SK-N-DZ (cell line): ENCODE measurements at regions not wholly inside any gene's neighbourhood (a gene's known extent, or its start where the extent isn't known, plus 50 kb on each side); places are given as distances from the start of the nearest gene placed in this dataset.
"Not testable (repeated sequence)": the region's sequence is repeated elsewhere in the genome, so short reads cannot be mapped to it uniquely, and the experiment has no call there.

Experiments used
- DNase-seq: peaks from one replicate; pipeline ENCODE4 v3.0.0-alpha.2; 2015; ENCODE audit warnings: low spot score

GRCh38 chr1:170375082-170375723 is 156.8 kb upstream of the GORAB start:
- DNase-seq, result no peak

GRCh38 chr1:170376801-170377385 is 155.1 kb upstream of the GORAB start:
- DNase-seq, result no peak

- DNase-seq, result no peak
These were observed 154.5 kb upstream of the GORAB start for GRCh38 chr1:170377440-170377839.

GRCh38 chr1:170377896-170378634 is 153.9 kb upstream of the GORAB start:
- DNase-seq, result no peak

- DNase-seq, result no peak
These were observed 146.2 kb upstream of the GORAB start for GRCh38 chr1:170385750-170386149.

- DNase-seq, result no peak
These were observed 143.5 kb upstream of the GORAB start for GRCh38 chr1:170388489-170388888.

- DNase-seq, result no peak
These were observed 136.8 kb upstream of the GORAB start for GRCh38 chr1:170395149-170395548.

- DNase-seq, result no peak
These were observed 134.9 kb upstream of the GORAB start for GRCh38 chr1:170397061-170397460.

- no peak for DNase-seq
These were observed 129.3 kb upstream of the GORAB start for GRCh38 chr1:170402476-170403311.

GRCh38 chr1:170407138-170407537 is 124.8 kb upstream of the GORAB start:
- no peak for DNase-seq

GRCh38 chr1:170407581-170407980 is 124.4 kb upstream of the GORAB start:
- no peak for DNase-seq

- no peak for DNase-seq
These were observed 121.4 kb upstream of the GORAB start for GRCh38 chr1:170410401-170411166.

- no peak for DNase-seq
These were observed 116.8 kb upstream of the GORAB start for GRCh38 chr1:170414989-170415709.

- no peak for DNase-seq
These were observed 116.1 kb upstream of the GORAB start for GRCh38 chr1:170415710-170416372.

- no peak for DNase-seq
These were observed 107.6 kb upstream of the GORAB start for GRCh38 chr1:170424346-170424745.

GRCh38 chr1:170426596-170426995 is 105.4 kb upstream of the GORAB start:
- peak; percentile 2 for DNase-seq

GRCh38 chr1:170427002-170427401 is 105.0 kb upstream of the GORAB start:
- DNase-seq, result not testable (repeated sequence)

GRCh38 chr1:170436928-170437327 is 95.0 kb upstream of the GORAB start:
- DNase-seq, result no peak

GRCh38 chr1:170445096-170445495 is 86.9 kb upstream of the GORAB start:
- no peak for DNase-seq

- no peak for DNase-seq
These were observed 83.3 kb upstream of the GORAB start for GRCh38 chr1:170448661-170449158.
